Ovary (tissue), 7 donors: ENCODE measurements at regions not wholly inside any gene's neighbourhood (a gene's known extent, or its start where the extent isn't known, plus 50 kb on each side); places are given as distances from the start of the nearest gene placed in this dataset.

Experiments
- DNase-seq, 5 donors: peaks; one replicate each; pipeline ENCODE4 v3.0.0-alpha.2; 2019 to 2020
- H3K27ac ChIP-seq, 2 donors: fragments of 200-600 bp; one replicate each; pipeline versions ENCODE4 v1.5.1 to v1.8.0; 2019 to 2022
- H3K27me3 ChIP-seq: fragments of 200-600 bp; one replicate; pipeline ENCODE4 v1.8.0; 2022
- H3K36me3 ChIP-seq: fragments of 200-600 bp; sonication (generic); one replicate; pipeline ENCODE4 v1.5.1; 2019
- H3K4me1 ChIP-seq: one replicate; pipeline ENCODE4 v1.8.1; 2013; ENCODE audit warnings: mild to moderate bottlenecking, moderate library complexity; ENCODE audit not compliant: insufficient read depth
- H3K4me3 ChIP-seq: fragments of 200-600 bp; sonication (generic); one replicate; pipeline ENCODE4 v1.5.1; 2017
- H3K9me3 ChIP-seq, 2 donors: fragments of 200-600 bp in 1 of 2; sonication (generic) in 1 of 2; one replicate each; pipeline versions ENCODE4 v1.5.1 to v1.8.1; 2013 to 2019; ENCODE audit warnings: mild to moderate bottlenecking in 1 of 2, moderate library complexity in 1 of 2
- EP300 ChIP-seq: sonication (generic); formaldehyde crosslinking; IDR thresholded peaks from one replicate; pipeline ENCODE4 v1.6.1; 2017; ENCODE audit warnings: antibody characterized with exemption
- POLR2A ChIP-seq: fragments of 450-650 bp; IDR thresholded peaks from one replicate; pipeline ENCODE4 v1.6.1; 2017; ENCODE audit warnings: antibody characterized with exemption, mild to moderate bottlenecking, moderate library complexity
- WGBS, 3 donors: extraction: QIAGEN DNeasy Blood & Tissue Kit in 1 of 3; methylation state at CpG; one replicate each; pipeline versions ENCODE4 v1.1.5 to v1.1.7; 2013 to 2017; 5-methylcytosine and 5-hydroxymethylcytosine counted together
- intact Hi-C, 4 donors: fragments of 100-400 bp; cut with DNase I; formaldehyde crosslinking; loops; one replicate each; pipeline versions ENCODE4 v1.11.0 to v1.15.1; 2022 to 2023
- TF ChIP-seq, protein P1 (sequence below), 3 donors: fragments of 450-650 bp in 2 of 3; fragments of 200-600 bp in 1 of 3; IDR thresholded peaks; one replicate each; pipeline versions ENCODE4 v1.5.1 to v1.8.0; 2016 to 2022; ENCODE audit warnings: antibody characterized with exemption in 3 of 3, mild to moderate bottlenecking in 1 of 3
- donor health status: DM: no; HTN: no; CAD: no; lungs with moderate emphysema.
- donor health status: DM: no; HTN: no; CAD: no.
- donor health status: Bipolar disorder and iron deficiency.
- donor health status: DM: no; HTN: no; CAD: no.
- donor health status: DM: yes; HTN: yes; CAD: no.

DNA sequence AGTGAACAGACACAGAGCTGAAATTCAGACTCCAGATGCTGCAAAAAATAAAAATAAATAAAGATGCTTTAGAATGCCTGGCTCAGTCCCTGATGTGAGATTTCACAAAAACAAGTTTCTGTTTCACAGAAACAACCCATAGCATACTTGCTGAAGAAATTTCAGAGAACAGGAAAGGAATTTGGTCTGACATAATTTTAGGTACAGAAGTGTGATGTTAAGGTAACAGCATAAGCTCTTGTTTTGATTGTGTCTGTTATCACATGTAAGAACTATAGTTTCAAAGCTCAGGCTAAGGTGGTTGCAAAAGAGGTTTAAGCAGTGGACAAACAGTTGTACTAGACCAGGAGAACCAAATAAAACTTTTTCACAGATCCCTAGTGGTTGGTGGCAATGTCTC, 152.1 kb downstream of the PTGER3 start:
- intact Hi-C loops = loop anchor here in 1 of 4 donors (10.0 kb wide), 1 partner anchor 379 kb away; no protein-coding TSS in a partner anchor
- Histone ChIP-seq H3K27me3 (no peaks in the 10 kb centered on the region), H3K4me3 (no peak overlapping the region), H3K36me3 (no peaks in the 10 kb centered on the region), H3K4me1 (no peaks in the 10 kb centered on the region), H3K27ac (no peak overlapping the region), H3K9me3 (no peaks in the 10 kb centered on the region)
- no peak for DNase-seq
- TF ChIP-seq, protein P1, sequence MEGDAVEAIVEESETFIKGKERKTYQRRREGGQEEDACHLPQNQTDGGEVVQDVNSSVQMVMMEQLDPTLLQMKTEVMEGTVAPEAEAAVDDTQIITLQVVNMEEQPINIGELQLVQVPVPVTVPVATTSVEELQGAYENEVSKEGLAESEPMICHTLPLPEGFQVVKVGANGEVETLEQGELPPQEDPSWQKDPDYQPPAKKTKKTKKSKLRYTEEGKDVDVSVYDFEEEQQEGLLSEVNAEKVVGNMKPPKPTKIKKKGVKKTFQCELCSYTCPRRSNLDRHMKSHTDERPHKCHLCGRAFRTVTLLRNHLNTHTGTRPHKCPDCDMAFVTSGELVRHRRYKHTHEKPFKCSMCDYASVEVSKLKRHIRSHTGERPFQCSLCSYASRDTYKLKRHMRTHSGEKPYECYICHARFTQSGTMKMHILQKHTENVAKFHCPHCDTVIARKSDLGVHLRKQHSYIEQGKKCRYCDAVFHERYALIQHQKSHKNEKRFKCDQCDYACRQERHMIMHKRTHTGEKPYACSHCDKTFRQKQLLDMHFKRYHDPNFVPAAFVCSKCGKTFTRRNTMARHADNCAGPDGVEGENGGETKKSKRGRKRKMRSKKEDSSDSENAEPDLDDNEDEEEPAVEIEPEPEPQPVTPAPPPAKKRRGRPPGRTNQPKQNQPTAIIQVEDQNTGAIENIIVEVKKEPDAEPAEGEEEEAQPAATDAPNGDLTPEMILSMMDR (IDR thresholded peaks at IDR 0.05) = no peak
- TF ChIP-seq EP300 (no peak), POLR2A (no peak)

DNA sequence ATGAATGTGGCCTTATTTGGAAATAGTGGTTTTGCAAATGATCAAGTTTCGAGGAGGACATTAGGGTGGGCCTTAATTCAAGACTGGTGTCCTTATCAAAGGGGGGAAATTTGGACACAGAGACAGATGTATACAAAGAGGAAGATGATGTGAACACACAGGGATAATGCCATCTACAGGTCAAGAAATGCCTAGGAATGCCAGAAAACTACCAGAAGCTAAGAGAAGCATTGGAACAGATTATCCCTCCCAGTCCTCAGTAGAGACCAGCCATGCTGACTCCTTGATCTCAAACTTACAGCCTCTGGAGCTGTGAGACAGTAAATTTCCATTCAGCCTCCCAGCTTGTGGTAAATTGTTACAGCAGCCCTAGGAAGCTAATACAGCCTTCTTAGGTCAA, 151.4 kb downstream of the PTGER3 start:
- whole genome bisulfite sequencing, 3 donors = 62 to 78% (median 76%) methylated on average over 1 of the region's 1 CpG
- no peak for DNase-seq
- Histone ChIP-seq H3K4me3 (no peak overlapping the region), H3K27me3 (no peaks in the 10 kb centered on the region), H3K36me3 (no peaks in the 10 kb centered on the region), H3K9me3 (no peaks in the 10 kb centered on the region), H3K4me1 (no peaks in the 10 kb centered on the region), H3K27ac (no peak overlapping the region)
- TF ChIP-seq, protein P1 (IDR thresholded peaks at IDR 0.05) = no peak
- no peak for TF ChIP-seq POLR2A
- TF ChIP-seq EP300 = no peak
- intact Hi-C loops = loop anchor here in 1 of 4 donors (10.0 kb wide), 1 partner anchor 379 kb away; no protein-coding TSS in a partner anchor

DNA sequence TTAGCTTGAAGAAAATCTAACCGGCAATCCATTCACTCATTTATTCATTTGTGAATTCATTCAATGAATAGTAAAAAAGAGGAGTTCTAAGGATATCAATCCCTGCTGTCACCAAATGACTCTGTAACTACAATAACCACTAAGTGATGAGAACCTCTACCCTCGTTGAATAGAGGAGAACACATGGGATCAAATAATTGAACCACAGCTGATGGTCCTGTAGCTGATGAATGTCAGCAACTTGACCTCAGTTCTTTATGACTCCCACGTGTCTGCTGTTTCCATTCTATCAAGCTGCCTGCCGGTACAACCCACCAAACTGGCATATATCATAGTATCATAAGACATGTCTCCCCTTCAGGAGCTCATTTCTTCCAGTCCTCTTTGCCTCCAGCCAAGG, 150.3 kb downstream of the PTGER3 start:
- Histone ChIP-seq H3K4me3 (no peak overlapping the region), H3K27me3 (no peaks in the 10 kb centered on the region), H3K36me3 (no peaks in the 10 kb centered on the region), H3K4me1 (no peaks in the 10 kb centered on the region), H3K27ac (no peak overlapping the region), H3K9me3 (no peaks in the 10 kb centered on the region)
- WGBS, 3 donors = 31 to 54% (median 32%) methylated on average over 4 of the region's 4 CpGs
- TF ChIP-seq POLR2A (no peak), EP300 (no peak)
- TF ChIP-seq, protein P1 (IDR thresholded peaks at IDR 0.05) = no peak
- DNase-seq = no peak
- intact Hi-C loops = loop anchor here in 1 of 4 donors (10.0 kb wide), 1 partner anchor 378 kb away; no protein-coding TSS in a partner anchor

DNA sequence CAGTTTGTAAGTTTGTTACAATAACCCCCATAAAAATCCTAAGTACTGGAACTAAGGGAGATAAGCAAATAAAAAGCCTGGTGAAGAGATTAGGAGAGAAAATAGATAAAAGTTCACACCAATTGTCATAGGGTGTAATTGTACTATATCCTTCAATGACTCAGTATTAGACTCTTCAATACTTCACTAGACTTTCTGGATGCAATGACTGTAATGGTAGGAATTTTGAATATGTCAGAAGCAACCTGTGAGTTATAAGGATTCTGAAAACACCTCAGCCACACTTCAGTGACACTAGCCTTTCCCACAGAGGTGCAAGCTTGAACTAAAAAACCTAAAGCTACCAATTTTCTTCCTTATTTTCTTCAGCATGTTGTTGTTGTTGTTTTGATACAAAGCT, 147.9 kb downstream of the PTGER3 start:
- intact Hi-C loops = loop anchor here in 1 of 4 donors (10.0 kb wide), 1 partner anchor 375 kb away; no protein-coding TSS in a partner anchor
- no peak overlapping the region for H3K27ac ChIP-seq

More for the DNA sequence above, 147.9 kb downstream of the PTGER3 start:
- Histone ChIP-seq H3K27me3 (no peaks in the 10 kb centered on the region), H3K4me3 (no peak overlapping the region), H3K36me3 (no peaks in the 10 kb centered on the region), H3K4me1 (no peaks in the 10 kb centered on the region), H3K9me3 (no peaks in the 10 kb centered on the region)
- TF ChIP-seq POLR2A = no peak
- no peak for TF ChIP-seq EP300
- TF ChIP-seq, protein P1 (IDR thresholded peaks at IDR 0.05) = no peak
- DNase-seq = no peak
